ENCODE measurements at regions not wholly inside any gene's neighbourhood (a gene's known extent, or its start where the extent isn't known, plus 50 kb on each side); places are given as distances from the start of the nearest gene placed in this dataset.
"Not testable (repeated sequence)": the region's sequence is repeated elsewhere in the genome, so short reads cannot be mapped to it uniquely, and the experiment has no call there.

DNA sequence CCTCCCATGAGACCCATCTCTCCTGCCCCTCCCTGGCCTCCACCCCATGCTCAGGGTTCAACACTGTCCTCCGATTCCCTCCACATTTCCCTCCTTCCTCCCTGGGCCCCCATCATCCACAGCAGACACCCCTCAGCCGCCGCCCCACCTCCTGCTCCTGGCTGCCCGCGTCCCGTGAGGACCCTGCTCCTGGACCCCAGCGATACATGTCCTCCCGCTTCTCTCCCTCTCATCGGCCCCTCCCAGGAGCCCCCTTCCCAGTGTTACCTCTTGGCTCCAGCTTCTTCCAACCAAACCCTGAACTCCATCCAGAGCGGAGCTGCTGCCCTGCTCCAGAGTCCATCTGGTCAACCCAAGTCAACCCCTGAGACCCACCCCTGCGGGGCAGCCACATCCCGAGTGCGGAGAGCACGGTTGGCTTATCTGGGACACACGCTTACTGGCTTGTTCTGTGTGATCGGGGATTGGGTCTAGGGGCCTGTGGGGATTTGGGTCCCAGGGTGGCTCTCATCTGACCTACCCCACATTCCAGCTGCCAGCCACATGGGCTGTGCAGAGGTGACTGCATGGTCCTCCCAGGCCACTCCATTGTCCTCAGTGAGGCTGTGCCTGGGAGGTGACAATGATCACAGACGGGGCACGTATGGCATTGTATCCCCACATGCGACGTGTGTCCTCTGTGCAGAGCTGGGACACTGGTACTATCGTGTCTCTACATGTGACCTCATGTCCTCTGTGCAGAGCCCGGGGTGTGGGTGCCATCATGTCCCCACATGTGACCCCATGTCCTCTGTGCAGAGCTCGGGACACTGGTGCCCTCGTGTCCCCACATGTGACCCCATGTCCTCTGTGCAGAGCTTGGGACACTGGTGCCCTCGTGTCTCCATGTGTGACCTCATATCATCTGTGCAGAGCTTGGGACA, 333.6 kb downstream of the ADGRD1 start:
- no peak for DNase-seq (ENCODE audit: low read depth in 2 of 3, low spot score in 2 of 3)

DNA sequence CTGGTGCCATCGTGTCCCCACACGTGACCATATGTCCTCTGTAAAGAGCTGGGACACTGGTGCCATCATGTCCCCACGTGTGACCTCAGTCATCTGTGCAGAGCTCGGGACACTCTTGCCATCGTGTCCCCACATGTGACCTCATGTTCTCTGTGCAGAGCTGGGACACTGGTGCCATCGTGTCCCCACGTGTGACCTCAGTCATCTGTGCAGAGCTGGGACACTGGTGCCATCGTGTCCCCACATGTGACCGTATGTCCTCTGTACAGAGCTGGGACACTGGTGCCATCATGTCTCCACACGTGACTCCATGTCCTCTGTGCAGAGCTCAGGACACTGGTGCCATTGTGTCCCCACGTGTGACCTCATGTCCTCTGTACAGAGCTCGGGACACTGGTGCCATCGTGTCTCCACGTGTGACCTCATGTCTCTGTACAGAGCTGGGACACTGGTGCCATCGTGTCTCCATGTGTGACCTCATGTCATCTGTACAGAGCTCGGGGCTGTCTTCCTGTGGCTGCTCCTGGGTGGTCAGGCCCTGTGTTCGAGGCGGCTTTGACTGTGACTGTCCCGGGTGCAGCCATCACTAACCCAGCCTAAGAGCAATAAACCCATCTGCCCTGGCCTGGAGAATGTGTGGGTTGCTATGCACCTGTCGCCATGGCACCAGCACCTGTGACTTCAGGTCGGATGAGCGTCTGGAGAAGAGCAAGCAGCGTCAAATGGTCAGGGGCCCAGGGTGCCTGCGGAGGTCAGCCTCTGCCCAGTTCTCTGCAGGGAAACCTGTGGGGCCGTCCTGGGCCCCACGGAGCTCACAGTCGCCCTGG, 334.4 kb downstream of the ADGRD1 start:
- DNase-seq (ENCODE audit: low read depth in 2 of 3, low spot score in 2 of 3): no peak

DNA sequence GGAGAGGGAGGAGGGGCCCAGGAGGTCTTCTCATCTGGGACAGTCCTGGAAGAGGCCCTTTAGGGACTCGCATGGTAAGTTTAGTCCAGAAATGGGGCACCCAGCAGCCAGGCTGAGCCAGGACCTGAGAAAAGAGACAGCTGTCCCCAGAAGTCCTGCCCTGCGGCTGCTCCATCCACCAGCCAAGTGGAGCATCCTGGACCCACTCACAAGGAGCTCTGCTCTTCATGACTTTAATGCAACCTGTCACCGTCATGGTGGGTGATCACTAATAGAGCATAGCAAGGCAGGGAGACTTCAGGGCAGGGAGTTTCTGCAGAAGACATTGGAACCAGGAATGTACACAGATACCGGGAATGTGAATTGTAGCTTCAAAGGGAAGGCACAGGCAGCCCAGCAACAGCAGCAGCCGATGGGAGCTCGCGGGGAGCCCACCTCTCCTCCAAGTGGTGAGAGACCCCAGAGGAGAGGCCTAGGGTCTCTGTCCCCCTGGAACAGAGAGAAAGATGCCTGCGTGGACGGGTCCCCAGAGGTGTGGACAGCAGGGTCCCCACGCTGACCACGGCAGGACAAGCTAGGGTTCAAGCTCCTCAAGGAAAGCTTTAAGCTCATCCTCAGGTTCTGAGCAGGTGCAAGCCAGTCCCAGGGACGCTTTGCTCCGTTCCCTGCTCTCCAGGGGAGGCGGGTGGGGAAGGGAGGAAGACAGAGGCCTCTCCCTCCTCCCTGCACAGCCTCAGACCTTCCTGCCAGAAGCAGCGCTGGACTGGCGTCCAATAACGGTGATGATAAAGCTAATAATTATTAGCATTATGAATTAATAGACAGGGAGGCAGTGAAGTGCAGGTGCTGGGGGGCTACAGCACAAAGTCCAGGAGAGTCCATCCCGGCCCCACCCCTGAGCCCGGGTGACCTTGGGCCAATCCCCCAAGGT, 335.3 kb downstream of the ADGRD1 start:
- not testable (repeated sequence) for DNase-seq (ENCODE audit: low read depth in 2 of 3, low spot score in 2 of 3)

DNA sequence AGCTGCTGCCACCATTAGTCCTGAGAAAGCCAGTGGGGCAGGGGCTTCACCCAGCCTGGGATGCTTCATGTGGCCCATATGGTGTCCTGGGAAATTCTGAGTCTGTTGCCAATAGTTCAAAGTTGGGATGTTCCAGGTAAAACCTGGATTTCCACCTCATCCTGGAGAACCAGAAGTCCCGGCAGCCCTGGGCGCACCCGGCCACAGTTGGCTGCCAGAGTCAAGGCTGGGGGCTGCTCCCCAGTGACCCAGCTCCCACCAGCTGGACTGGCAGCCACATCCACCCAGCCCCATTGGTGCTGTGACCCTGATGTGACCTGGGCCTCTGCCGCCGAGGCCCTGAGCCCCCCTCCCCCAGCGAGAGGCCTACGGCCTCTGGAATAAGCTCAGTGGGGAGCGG, 336.1 kb downstream of the ADGRD1 start:
- not testable (repeated sequence) for DNase-seq (ENCODE audit: low read depth in 2 of 3, low spot score in 2 of 3)

DNA sequence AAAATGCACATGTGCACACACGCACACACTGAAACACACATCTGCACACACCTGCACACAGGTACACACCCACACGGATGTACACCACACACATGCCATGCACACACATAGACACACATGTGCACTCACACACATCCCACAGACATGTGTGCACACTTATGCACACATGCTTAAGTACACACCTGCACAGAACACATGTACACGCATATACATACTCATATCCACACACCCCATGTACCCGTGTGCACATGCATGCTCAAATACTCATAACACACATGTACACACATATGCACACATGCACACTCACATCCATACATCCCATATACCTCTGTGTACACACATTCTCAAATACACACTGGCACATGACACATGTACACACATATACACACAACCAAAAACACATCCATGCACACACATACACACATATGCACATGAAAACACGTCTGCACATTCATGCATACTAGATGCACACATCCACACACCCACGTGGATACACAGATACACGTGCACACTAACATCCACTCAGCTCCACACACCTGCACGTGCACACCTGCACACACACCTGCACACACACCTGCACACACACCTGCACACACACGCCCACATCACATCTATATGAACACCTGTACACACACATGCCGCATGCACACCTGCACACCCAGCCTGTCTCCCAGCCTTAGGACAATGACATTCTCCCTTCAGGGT, 336.7 kb downstream of the ADGRD1 start:
- DNase-seq (ENCODE audit: low read depth in 2 of 3, low spot score in 2 of 3): no peak

DNA sequence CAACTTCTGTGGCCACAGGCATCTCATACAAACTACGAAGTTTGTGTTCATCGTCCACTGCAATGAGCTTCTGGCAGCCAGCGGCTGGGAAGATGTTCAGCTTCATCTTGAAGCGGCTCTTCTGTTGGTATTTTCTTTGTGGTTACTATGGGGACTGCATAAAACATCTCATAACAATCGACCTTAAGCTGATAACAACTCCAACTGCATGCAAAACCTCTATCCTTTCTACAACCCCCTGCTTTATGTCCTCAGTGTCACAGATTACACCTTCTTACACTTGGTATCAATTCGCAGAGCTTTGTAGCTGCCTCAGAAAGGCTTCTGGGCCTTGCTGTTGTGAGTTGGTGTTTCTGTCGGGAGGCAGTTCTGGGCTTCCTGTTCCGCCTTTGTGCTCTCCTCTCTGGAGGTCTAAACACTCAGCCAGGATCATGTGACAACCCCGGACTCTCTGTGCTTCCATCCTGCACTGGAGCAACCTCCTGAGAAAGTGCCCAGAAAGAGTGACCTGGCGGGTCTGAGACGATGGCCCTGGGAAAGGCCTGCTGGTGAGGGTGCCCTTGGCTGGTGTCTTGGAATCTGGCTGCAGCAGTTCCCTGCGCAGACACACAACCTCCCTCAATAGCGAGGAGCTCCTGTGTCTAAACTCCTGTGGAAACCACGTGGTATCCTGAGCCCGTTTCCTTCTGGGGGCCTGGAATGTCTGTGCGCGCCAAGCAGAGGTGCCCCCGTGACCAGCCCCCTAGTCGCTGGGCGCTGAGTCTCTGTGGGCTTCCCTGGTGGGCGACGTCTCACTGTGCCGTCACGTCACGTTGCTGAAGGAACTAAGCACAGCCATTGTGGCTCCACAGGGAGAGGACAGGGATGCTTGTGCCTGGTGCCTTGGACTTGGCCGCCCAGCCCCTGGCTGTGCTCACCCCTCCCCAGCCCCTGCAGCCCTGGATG, 339.6 kb downstream of the ADGRD1 start:
- DNase-seq (ENCODE audit: low read depth in 2 of 3, low spot score in 2 of 3): not testable (repeated sequence)

DNA sequence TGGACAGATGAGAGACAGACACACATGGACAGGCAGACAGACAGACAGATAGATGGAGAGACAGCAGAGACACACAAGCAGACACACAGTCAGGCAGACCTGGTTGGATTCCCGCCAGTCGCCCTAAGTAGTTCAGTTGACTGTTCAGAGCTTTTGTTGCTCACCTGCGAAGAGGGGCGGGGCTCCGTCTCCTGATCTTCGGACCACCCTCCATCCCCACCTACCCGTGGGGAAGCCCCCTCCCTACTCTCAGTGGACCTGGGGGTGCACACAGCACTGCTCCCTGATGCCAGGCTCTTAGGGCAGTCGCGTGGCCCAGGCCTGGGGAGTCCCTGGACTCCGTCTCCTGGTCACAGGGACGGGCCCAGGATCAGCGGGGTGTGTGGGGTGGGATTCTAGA, 341.0 kb downstream of the ADGRD1 start:
- not testable (repeated sequence) for DNase-seq (ENCODE audit: low read depth in 2 of 3, low spot score in 2 of 3)

DNA sequence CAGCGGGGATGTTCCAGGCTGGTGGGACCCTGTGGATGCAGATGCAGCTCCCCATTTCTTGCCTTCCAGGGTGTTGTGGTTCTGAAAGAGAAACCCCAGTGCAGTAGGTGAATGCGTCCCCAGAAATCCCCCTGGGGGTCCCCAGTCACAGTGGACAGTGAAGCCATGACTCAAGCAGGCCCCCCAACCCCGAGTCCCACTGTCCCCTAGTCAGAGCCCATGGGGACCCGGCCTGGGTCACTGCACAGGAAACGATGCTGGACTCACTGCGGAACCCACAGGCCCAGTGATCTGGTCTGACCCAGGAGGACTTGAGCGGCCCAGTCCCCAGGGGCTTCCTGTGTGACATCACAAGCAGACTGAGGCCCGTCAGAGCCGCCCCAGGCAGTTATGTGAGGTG, 341.4 kb downstream of the ADGRD1 start:
- DNase-seq (ENCODE audit: low read depth in 2 of 3, low spot score in 2 of 3): not testable (repeated sequence)

DNA sequence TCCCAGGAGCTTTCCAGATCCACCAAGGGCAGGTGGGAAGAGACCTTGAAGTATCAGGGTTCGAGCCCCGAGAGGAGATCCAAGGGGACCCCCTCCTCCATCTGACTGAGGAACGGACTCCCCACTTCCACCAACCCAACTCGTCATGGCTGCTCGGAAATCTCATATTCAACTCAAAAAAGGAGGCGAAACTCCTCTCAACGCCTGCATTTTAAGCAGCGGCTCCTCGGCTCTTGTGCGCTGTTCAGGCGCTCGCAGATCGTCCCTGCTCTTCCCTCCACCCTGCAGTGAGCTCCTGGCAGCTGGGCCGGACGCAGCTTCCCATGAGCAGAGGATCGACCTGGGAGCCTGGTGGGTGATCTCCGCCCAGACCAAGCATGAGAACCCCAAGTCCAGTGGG, 341.9 kb downstream of the ADGRD1 start:
- DNase-seq (ENCODE audit: low read depth in 2 of 3, low spot score in 2 of 3): not testable (repeated sequence)

DNA sequence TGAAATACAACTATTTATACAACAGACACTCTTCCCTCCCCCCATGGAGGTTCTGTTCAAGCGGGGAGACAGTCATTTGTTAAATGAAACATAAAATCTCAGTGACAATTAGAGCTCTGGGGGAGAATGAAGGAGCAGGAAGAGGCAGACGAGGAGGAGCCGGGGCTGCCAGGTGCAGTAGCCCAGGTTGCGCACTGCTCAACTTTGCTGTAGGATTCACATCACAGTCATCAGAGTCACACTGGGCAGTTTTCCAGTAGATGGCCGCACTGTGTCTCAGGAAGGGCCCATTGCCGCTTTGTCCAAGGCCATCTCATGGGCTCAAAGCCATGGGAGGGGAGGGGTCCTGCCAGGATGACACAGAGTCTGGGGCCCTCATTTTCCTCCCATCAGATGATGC, 342.4 kb downstream of the ADGRD1 start:
- not testable (repeated sequence) for DNase-seq (ENCODE audit: low read depth in 2 of 3, low spot score in 2 of 3)

DNA sequence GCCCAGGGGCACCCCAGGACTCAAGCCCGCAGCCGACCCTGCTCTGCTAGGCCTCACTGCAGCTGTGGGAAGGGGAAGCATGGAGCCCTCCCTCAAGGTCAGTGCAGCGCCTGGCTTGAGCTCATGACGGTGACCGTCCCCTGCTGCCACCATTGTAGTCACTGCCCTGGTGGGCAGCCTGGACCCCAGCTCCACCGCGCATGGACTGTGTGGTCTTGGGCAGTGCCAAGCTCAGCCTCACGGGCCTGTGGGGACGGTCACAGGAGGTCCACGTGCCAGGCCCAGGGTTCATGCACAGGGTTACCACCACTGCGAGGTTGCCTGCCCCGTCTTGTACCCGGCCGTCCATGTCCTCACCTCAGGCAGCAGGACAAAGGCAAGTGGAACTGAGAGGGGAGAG, 342.9 kb downstream of the ADGRD1 start:
- DNase-seq (ENCODE audit: low read depth in 2 of 3, low spot score in 2 of 3): not testable (repeated sequence)

DNA sequence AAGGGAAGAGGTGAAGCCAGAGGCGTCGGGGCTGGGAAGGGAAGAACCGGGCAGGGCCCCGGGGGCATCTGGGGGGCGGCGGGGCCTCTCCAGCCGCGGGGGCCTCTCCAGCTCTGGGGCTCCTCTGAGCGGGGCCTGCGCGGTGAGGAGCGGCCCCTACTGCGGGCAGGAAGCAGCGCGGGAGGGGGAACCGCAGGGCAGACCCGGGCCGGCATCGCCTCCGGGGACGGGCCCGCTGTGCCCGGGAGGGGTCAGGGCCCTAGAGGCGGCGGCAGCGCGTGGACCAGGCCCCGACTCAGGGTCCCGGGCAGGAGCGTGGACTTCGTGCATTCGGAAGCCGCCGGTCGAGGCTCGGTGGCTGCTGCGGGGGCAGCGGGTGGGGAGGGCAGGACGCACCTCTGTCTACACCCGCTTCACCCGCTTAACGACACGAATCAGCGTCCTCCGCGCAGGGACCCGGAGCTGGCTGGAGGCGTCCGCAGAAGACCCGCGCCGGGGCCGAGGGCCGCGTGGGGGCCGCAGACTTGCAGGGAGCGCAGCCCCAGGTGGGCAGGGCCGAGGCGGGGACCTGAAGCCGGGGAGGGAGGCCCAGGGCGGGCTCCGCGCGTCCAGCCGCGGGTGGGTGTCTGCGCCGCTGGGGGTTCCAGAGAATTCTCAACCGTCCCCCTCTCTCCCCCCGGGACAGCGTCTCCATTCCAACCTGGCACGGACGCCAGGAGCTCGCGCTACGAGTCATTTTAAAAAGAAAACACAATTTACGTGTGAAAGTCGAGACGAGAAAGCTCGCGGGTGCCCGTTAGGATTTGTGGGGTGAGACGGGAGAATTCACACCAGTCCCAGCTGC, 345.0 kb downstream of the ADGRD1 start:
- not testable (repeated sequence) for DNase-seq (ENCODE audit: low read depth in 2 of 3, low spot score in 2 of 3)

DNA sequence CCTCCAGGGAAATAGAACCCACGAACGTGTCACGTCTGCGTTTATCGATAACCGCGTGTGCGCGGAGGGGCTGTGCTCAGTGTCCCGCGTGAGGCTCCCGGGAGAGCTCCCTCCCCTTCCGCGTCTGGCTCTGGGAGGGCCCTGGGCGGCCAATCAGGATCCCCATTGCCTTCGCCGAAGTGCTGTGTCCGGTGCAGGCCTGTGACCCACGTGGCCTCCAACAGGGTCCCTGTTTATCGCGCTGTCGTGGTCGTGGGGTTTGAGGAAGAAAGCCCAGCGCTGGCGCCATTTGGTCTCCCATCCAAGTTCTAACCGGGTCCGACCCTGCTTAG, 345.6 kb downstream of the ADGRD1 start:
- not testable (repeated sequence) for DNase-seq (ENCODE audit: low read depth in 2 of 3, low spot score in 2 of 3)

DNA sequence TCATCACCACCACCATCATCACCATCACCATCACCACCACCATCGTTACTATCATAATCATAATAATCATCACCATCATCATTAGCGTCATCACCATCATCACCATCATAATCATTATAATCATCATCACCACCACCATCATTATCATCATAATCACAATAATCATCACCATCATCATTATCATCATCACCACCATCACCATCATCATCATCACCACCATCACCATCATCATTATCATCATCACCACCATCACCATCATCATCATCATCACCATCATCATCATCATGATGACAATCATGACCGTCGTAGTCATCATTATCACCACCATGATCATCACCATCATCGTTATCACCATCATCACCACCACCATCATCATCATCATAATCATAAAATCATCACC, 349.9 kb downstream of the ADGRD1 start:
- DNase-seq (ENCODE audit: low read depth in 2 of 3, low spot score in 2 of 3): not testable (repeated sequence)

DNA sequence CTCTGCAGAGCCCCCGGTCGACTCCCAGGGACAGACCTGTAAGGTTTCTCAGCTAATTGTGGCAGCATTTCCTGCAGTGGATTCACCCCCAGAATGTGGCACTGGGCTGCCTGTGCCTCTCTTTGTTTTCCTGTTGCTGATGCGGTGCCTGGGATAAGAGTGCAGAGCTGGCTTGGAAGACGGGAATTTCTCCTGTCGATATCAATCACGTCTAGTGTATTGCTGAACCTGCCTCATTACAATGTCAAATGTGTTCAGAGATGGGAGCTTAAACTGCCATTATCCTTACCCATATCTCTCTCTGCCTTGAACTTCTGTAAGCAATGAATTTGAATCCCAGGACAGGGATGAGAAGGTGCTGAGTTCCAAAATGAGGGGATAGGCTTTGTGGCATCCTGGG, 350.9 kb downstream of the ADGRD1 start:
- not testable (repeated sequence) for DNase-seq (ENCODE audit: low read depth in 2 of 3, low spot score in 2 of 3)

DNA sequence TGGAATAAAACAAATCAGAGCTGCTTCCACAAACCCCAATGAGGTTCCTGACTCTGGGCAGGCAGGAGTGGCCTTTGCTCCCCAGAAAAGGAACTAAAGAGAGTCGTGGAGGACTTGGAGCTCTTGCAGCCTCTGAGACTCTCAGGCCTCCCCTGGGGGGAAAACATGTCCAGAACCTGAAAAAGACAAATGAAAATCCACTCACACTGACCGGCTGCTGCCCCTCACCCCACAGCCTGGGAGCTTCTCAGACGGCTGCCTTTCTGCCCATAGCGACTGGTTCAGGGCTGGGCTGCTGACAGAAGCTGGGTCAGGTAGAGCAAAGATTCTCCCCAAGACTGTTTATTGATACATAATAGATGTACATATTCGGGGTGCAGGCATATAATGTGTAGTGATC, 356.0 kb downstream of the ADGRD1 start:
- DNase-seq (ENCODE audit: low read depth in 2 of 3, low spot score in 2 of 3): no peak

DNA sequence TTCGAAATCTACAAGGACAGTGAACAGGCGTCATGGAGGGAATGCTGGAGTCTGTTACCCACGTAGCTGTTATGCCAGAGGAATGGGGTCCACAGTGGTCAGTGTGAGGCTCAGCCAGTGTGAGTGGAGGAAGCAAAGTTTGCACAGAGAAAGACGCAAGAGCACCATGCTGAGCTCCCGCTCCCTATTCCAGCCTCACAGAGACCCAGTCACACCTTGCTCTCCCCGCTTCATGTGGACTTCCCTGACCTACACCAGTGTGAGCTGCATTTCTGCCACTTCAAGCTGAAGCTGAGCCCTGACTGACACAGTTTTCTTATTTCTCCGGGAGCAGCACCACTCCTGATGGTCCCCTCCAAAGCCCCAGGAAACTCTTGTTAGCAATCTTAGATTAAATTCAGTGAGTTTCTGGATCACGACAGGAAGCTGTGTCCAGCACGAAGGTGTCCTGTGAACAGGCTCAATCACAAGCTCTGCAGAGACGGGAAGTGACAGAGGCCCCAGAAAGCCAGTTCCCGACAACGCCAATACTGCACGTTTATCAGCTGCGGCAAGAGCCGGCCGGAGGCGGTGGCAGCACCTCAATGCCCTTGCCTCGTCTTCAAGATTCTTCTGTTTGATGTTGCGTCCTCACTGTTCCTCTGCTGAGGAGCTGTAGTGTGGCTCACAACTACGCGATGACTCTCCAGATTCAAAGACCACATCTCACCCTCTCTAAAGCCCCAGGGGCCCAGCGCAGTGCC, 356.7 kb downstream of the ADGRD1 start:
- not testable (repeated sequence) for DNase-seq (ENCODE audit: low read depth in 2 of 3, low spot score in 2 of 3)

DNA sequence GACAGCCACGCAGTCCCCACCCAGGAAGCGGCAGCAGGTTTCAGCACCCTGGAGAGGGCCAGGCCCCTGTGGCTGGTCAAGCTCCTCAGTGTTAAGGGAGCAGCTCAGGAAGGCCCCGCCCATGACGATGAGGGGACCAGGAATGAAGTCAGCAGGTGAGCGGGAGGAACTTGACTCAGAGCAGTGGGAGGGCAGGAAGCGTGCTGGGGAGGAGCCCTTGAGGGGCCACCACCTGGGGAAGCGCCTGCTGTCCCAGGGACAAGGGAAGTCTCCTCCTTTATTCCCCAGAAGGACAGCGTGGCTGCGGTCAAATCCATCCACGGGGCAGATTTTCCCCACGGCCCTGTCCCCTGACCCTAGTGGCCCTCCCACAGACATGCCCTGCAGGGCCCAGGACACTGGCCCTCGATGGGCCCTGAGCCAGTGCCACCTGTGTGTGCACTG, 357.6 kb downstream of the ADGRD1 start:
- DNase-seq (ENCODE audit: low read depth in 2 of 3, low spot score in 2 of 3): not testable (repeated sequence)

Data from activated CD8-positive, alpha-beta memory T cell treated with anti-CD3 and anti-CD28 coated beads for 48 hours (primary cell).